HFFc6 (cell line): ENCODE measurements at regions not wholly inside any gene's neighbourhood (a gene's known extent, or its start where the extent isn't known, plus 50 kb on each side); places are given as distances from the start of the nearest gene placed in this dataset.
A peak's percentile ranks its signal among the peaks of the same experiment; 100 is the strongest.

Experiments
- DNase-seq: peaks from one replicate; pipeline ENCODE4 v3.0.0-alpha.2; 2018
- H3K27ac Mint-ChIP-seq: 2 replicates; pipeline ENCODE4 v1.8.0; 2020; ENCODE audit warnings: mild to moderate bottlenecking, mixed read lengths
- H3K27me3 Mint-ChIP-seq: 2 replicates; pipeline ENCODE4 v1.8.0; 2021; ENCODE audit warnings: mild to moderate bottlenecking, moderate library complexity, mixed read lengths; ENCODE audit not compliant: insufficient read depth
- H3K36me3 Mint-ChIP-seq: 2 replicates; pipeline ENCODE4 v1.8.0; 2021; ENCODE audit warnings: low read depth, mixed read lengths
- H3K4me1 Mint-ChIP-seq: 2 replicates; pipeline ENCODE4 v1.8.0; 2020; ENCODE audit warnings: low read depth, mixed read lengths
- H3K4me3 Mint-ChIP-seq: 2 replicates; pipeline ENCODE4 v1.8.0; 2020; ENCODE audit warnings: mild to moderate bottlenecking, moderate library complexity, mixed read lengths
- H3K9me3 Mint-ChIP-seq: 2 replicates; pipeline ENCODE4 v1.8.0; 2020; ENCODE audit warnings: mild to moderate bottlenecking, mixed read lengths
- TF ChIP-seq, protein P1 (sequence below): fragments of 200-600 bp; sonication (generic); IDR thresholded peaks from 2 replicates; pipeline ENCODE4 v1.5.0; 2021; ENCODE audit warnings: antibody characterized with exemption, mild to moderate bottlenecking

- TF ChIP-seq, protein P1, sequence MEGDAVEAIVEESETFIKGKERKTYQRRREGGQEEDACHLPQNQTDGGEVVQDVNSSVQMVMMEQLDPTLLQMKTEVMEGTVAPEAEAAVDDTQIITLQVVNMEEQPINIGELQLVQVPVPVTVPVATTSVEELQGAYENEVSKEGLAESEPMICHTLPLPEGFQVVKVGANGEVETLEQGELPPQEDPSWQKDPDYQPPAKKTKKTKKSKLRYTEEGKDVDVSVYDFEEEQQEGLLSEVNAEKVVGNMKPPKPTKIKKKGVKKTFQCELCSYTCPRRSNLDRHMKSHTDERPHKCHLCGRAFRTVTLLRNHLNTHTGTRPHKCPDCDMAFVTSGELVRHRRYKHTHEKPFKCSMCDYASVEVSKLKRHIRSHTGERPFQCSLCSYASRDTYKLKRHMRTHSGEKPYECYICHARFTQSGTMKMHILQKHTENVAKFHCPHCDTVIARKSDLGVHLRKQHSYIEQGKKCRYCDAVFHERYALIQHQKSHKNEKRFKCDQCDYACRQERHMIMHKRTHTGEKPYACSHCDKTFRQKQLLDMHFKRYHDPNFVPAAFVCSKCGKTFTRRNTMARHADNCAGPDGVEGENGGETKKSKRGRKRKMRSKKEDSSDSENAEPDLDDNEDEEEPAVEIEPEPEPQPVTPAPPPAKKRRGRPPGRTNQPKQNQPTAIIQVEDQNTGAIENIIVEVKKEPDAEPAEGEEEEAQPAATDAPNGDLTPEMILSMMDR, result no peak
- Mint-ChIP-seq H3K9me3 (no peaks in the 10 kb centered on the region), H3K36me3 (no peaks in the 10 kb centered on the region), H3K4me1 (peaks cover 10% of the 10 kb centered on the region), H3K27ac (no peak overlapping the region), H3K4me3 (no peak overlapping the region), H3K27me3 (peaks cover 4% of the 10 kb centered on the region)
- DNase-seq, result no peak
Observed at GRCh38 chr15:79721256-79721655, 175.6 kb downstream of the MTHFS start.

DNA sequence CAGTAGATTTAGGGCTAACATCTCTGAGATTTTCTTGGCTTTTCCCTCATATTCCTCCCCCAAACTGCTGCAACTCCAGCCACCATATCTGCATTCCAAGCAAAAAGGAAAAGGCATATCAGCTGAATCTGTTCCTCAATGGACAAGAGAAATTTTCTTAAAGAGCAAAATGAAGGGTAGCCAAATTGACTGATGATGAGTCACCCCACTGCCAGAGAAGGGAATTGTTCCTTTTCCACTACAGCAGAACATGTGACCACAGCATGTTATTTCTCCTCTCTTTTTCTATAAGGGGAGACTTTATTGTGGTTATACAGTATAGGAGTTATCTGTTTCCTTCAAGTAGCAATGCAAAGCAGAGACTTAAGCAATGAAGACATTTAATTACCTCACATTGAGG is 172.5 kb downstream of the MTHFS start:
- Mint-ChIP-seq H3K9me3 (no peaks in the 10 kb centered on the region), H3K4me3 (no peak overlapping the region), H3K27ac (no peak overlapping the region), H3K27me3 (peaks cover 7% of the 10 kb centered on the region), H3K36me3 (no peaks in the 10 kb centered on the region), H3K4me1 (peaks cover 10% of the 10 kb centered on the region)
- peak; percentile 25 for DNase-seq
- TF ChIP-seq, protein P1, result no peak

DNA sequence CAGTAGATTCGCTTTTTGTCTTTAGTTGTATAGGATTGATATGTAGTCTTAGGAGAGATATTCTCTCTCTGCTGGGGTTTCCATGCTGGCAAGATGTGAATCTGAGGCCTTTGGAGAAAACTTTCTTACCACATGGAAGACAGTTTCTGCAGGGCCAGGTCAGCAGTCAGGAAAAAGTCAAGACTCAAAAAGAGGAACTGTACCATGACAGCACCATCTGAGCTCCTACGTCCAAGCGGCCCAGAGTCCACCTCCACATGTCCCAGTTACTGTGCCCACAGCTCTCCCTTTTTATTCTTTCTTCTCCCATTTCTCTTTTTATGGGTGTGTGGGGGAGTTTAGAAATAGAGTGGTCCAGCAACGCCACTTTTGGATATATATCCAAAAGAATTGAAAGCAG is 172.0 kb downstream of the MTHFS start:
- H3K4me3 Mint-ChIP-seq, result no peak overlapping the region
- H3K36me3 Mint-ChIP-seq, result no peaks in the 10 kb centered on the region
- no peak for DNase-seq
- H3K4me1 Mint-ChIP-seq, result peaks cover 10% of the 10 kb centered on the region
- H3K9me3 Mint-ChIP-seq, result no peaks in the 10 kb centered on the region
- H3K27me3 Mint-ChIP-seq, result peaks cover 7% of the 10 kb centered on the region
- H3K27ac Mint-ChIP-seq, result no peak overlapping the region
- TF ChIP-seq, protein P1, result no peak

DNA sequence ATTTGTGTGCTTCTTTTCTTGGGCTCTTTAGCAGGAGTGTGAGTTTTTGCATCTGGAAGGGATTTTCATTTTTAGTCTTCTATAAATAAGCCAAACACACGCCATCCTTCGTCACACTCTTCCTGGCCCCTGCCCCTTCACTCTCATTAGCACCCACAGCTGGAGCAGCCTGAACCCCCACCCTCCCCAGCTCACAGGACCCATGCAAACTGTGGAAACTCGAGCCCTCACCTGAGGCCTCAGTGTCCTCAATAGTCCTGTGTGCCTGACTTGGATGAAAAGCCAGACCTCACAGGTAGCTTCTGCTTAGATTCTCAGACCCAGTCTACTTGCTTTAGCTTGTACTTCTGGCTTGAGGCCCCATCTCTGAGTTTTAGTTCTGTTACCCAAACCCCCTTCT is 167.9 kb downstream of the MTHFS start:
- H3K4me1 Mint-ChIP-seq, result peaks cover 10% of the 10 kb centered on the region
- H3K36me3 Mint-ChIP-seq, result no peaks in the 10 kb centered on the region
- peaks cover 3% of the 10 kb centered on the region for H3K27me3 Mint-ChIP-seq
- no peak overlapping the region for H3K27ac Mint-ChIP-seq
- no peak overlapping the region for H3K4me3 Mint-ChIP-seq
- TF ChIP-seq, protein P1, result no peak
- DNase-seq, result no peak
- no peaks in the 10 kb centered on the region for H3K9me3 Mint-ChIP-seq

- Mint-ChIP-seq H3K27ac (no peak overlapping the region), H3K27me3 (peaks cover 4% of the 10 kb centered on the region; the same call in 1 of the 2 replicates), H3K36me3 (no peaks in the 10 kb centered on the region), H3K4me3 (no peak overlapping the region), H3K4me1 (no peaks in the 10 kb centered on the region), H3K9me3 (peaks cover 4% of the 10 kb centered on the region; the same call in 1 of the 2 replicates)
- TF ChIP-seq, protein P1, result no peak
- DNase-seq, result no peak
Observed at GRCh38 chr15:79736435-79737000, 160.3 kb downstream of the MTHFS start.
